ENCODE measurements at regions not wholly inside any gene's neighbourhood (a gene's known extent, or its start where the extent isn't known, plus 50 kb on each side); places are given as distances from the start of the nearest gene placed in this dataset.

- TF ChIP-seq CTCF (IDR thresholded peaks at IDR 0.05; ENCODE audit: control insufficient read depth, insufficient read depth, low read depth, low read length, missing control alignments), result no peak
- no peak for DNase-seq (ENCODE audit: low read depth)
- H3K4me3 ChIP-seq (ENCODE audit: control insufficient read depth, low read depth, low read length), result no peak overlapping the region
Observed at GRCh38 chr3:99128235-99128634, 226.7 kb upstream of the DCBLD2 start.

DNA sequence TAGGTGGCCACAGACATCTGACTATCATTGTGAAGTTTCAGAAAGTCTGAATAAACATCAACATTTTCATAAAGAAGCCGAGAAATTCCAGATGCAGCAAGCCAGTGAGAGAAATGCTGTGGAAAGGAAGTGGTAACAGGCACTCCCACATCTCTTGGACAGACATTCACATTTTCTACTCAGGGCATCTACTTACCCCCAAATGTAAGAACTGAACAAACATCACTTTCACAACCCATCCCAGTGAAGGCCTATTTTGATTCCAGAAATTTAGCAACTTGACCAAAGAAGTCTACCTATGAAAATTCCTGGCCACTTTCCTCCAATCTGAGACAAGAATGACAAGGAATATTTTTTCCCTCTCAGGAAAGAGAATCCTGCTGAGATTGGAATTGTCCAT, 224.8 kb upstream of the DCBLD2 start:
- no peak overlapping the region for H3K4me3 ChIP-seq (ENCODE audit: control insufficient read depth, low read depth, low read length)
- TF ChIP-seq CTCF (IDR thresholded peaks at IDR 0.05; ENCODE audit: control insufficient read depth, insufficient read depth, low read depth, low read length, missing control alignments), result no peak
- no peak for DNase-seq (ENCODE audit: low read depth)

GRCh38 chr3:99119385-99119784, 217.9 kb upstream of the DCBLD2 start:
- TF ChIP-seq CTCF (IDR thresholded peaks at IDR 0.05; ENCODE audit: control insufficient read depth, insufficient read depth, low read depth, low read length, missing control alignments), result no peak
- no peak for DNase-seq (ENCODE audit: low read depth)
- H3K4me3 ChIP-seq (ENCODE audit: control insufficient read depth, low read depth, low read length), result no peak overlapping the region

DNA sequence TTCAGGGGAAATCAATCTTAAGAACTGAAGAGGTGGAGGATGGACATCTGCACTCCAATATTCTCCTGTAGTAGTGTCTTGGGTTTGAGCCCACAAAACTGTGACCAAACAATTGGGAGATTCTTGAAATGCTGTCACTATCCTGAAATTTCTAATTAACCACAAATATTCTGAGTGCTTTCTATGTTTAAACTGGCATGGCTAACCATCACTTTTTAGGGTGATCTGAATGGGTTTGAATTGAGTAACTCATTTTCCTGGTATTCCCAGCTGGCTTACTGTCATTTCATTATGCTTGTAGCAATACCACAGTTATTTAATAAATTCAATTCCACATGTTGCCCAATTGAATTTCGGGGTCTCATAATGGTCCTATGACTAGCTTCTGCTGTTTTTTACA, 216.9 kb upstream of the DCBLD2 start:
- H3K4me3 ChIP-seq (ENCODE audit: control insufficient read depth, low read depth, low read length), result no peak overlapping the region
- DNase-seq (ENCODE audit: low read depth), result no peak
- no peak for TF ChIP-seq CTCF (IDR thresholded peaks at IDR 0.05; ENCODE audit: control insufficient read depth, insufficient read depth, low read depth, low read length, missing control alignments)

DNA sequence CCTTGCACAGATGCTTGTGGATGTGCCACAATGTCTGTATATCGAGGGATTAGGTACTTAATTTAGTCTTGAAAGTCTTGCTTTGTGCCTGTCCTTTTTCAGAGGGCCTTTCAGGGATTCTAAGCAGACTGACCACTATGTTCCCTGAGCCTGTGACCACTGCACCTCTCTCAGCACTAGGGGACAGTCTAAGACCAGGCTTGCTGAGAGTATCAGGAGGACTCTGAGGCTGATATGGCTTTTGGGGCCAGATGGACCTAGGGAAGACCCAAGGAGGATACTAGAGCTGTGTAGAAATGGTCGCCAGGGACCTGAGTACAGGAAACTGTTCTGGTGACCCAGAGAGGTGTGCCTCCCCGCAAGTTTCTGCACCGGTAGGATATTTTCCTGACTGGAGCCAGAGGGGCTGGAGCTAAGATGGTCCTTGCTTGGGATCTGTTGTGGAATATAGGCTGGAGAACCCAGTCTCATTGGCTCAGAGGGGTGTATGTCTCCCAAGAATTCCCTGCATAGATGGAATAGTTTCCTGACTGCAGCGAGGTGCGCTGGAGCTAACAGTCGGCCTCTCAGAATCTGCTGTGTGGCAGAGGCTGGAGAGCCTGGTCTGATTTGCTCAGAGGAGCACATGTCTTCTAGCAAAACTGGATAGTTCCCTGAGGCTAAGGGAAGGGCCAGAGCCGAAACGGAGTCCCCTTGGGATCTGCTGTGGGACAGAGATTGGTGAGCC, 213.2 kb upstream of the DCBLD2 start:
- H3K4me3 ChIP-seq (ENCODE audit: control insufficient read depth, low read depth, low read length), result no peak overlapping the region
- TF ChIP-seq CTCF (IDR thresholded peaks at IDR 0.05; ENCODE audit: control insufficient read depth, insufficient read depth, low read depth, low read length, missing control alignments), result peak; percentile 97
- no peak for DNase-seq (ENCODE audit: low read depth)

DNA sequence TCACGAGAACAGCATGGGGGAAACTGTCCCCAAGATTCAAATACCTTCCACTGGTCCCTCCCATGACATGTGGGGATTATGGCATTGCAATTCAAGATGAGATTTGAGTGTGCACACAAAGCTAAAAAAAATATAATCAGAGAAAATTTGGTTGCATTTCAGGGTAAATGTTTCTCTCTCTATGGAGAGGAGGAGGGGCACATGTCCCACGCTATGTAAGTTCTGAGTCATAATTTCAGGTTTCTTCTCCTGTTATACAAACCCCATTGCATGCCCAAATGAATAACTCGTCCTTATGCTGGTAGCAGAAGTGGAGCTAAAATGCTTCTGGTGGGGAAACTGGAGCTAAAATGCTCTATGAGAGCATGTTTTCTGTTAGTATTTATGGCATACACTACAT, 209.7 kb upstream of the DCBLD2 start:
- no peak overlapping the region for H3K4me3 ChIP-seq (ENCODE audit: control insufficient read depth, low read depth, low read length)
- TF ChIP-seq CTCF (IDR thresholded peaks at IDR 0.05; ENCODE audit: control insufficient read depth, insufficient read depth, low read depth, low read length, missing control alignments), result no peak
- DNase-seq (ENCODE audit: low read depth), result no peak

Measured in AG09309 (cell line).